Ovary (tissue), 3 donors: ENCODE measurements at regions not wholly inside any gene's neighbourhood (a gene's known extent, or its start where the extent isn't known, plus 50 kb on each side); places are given as distances from the start of the nearest gene placed in this dataset.

ENCODE experiments used
- POLR2A ChIP-seq: fragments of 450-650 bp; IDR thresholded peaks from one replicate; pipeline ENCODE4 v1.6.1; 2017; ENCODE audit warnings: antibody characterized with exemption, mild to moderate bottlenecking, moderate library complexity
- TF ChIP-seq, protein P1 (sequence below), 3 donors: fragments of 450-650 bp in 2 of 3; fragments of 200-600 bp in 1 of 3; IDR thresholded peaks; one replicate each; pipeline versions ENCODE4 v1.5.1 to v1.8.0; 2016 to 2022; ENCODE audit warnings: antibody characterized with exemption in 3 of 3, mild to moderate bottlenecking in 1 of 3
- donor health status: DM: no; HTN: no; CAD: no.

DNA sequence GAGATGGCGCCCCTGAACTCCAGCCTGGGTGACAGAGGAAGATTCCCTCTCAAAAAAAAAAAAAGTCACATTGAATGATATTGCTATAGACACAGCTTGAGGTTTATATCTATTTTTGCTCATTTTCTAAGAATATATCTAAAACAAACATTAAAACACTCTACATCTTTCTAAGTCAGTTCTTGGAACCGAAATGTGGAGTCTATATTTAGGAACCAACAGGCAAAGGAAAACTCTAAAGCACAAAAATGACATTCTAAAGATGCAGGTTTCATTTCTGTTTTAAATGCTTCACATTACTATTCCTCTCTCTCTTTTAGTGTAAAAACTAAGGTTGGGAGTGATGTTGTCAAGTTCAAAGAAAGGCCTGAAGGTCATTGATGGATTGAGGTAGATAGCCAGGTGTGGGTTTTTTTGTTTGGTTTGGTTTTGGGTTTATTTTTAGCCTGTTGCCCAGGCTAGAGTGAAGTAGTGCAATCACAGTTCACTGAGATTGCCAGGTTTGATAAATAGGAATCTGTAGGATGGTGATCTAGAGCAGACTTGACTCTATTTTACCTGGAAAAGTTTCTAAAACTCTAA is 194.0 kb upstream of the RBBP8 start:
- TF ChIP-seq POLR2A, result no peak
- TF ChIP-seq, protein P1, sequence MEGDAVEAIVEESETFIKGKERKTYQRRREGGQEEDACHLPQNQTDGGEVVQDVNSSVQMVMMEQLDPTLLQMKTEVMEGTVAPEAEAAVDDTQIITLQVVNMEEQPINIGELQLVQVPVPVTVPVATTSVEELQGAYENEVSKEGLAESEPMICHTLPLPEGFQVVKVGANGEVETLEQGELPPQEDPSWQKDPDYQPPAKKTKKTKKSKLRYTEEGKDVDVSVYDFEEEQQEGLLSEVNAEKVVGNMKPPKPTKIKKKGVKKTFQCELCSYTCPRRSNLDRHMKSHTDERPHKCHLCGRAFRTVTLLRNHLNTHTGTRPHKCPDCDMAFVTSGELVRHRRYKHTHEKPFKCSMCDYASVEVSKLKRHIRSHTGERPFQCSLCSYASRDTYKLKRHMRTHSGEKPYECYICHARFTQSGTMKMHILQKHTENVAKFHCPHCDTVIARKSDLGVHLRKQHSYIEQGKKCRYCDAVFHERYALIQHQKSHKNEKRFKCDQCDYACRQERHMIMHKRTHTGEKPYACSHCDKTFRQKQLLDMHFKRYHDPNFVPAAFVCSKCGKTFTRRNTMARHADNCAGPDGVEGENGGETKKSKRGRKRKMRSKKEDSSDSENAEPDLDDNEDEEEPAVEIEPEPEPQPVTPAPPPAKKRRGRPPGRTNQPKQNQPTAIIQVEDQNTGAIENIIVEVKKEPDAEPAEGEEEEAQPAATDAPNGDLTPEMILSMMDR (IDR thresholded peaks at IDR 0.05), result no peak
